H1 (cell line): ENCODE measurements at regions not wholly inside any gene's neighbourhood (a gene's known extent, or its start where the extent isn't known, plus 50 kb on each side); places are given as distances from the start of the nearest gene placed in this dataset.

ENCODE experiments used
- BRCA1 ChIP-seq: IDR thresholded peaks from 2 replicates; pipeline ENCODE4 v1.6.1; 2012; ENCODE audit warnings: low read depth, low read length, improper control_type of control experiment
- CEBPB ChIP-seq: IDR thresholded peaks from 2 replicates; pipeline ENCODE4 v1.6.1; 2012; ENCODE audit warnings: low read depth, low read length
- EZH2 ChIP-seq: fragments of 200-600 bp; sonication (generic); IDR thresholded peaks from 2 replicates; pipeline ENCODE4 v1.7.1; 2012; ENCODE audit warnings: low read depth, mild to moderate bottlenecking, moderate library complexity, low read length, inconsistent platforms; ENCODE audit not compliant: severe bottlenecking
- POLR2AphosphoS5 ChIP-seq: IDR thresholded peaks from 2 replicates; pipeline ENCODE4 v1.6.1; 2011; ENCODE audit warnings: low read depth, low read length
- TF ChIP-seq, protein P1 (sequence below), 3 experiments: IDR thresholded peaks; 1 replicate in 2 of 3; 2 replicates in 1 of 3; pipeline versions ENCODE4 v1.5.1 to v1.6.1; 2011; ENCODE audit warnings: low read length in 3 of 3, mild to moderate bottlenecking in 3 of 3, inconsistent platforms in 2 of 3, low read depth in 1 of 3, moderate library complexity in 1 of 3; ENCODE audit not compliant: insufficient read depth in 1 of 3; ENCODE audit errors: control extremely low read depth in 1 of 3

GRCh38 chr18:78458356-78458755, 521.3 kb upstream of the SALL3 start:
- no peak for TF ChIP-seq POLR2AphosphoS5
- no peak for TF ChIP-seq BRCA1
- no peak for TF ChIP-seq CEBPB
- TF ChIP-seq EZH2 = no peak
- TF ChIP-seq, protein P1, sequence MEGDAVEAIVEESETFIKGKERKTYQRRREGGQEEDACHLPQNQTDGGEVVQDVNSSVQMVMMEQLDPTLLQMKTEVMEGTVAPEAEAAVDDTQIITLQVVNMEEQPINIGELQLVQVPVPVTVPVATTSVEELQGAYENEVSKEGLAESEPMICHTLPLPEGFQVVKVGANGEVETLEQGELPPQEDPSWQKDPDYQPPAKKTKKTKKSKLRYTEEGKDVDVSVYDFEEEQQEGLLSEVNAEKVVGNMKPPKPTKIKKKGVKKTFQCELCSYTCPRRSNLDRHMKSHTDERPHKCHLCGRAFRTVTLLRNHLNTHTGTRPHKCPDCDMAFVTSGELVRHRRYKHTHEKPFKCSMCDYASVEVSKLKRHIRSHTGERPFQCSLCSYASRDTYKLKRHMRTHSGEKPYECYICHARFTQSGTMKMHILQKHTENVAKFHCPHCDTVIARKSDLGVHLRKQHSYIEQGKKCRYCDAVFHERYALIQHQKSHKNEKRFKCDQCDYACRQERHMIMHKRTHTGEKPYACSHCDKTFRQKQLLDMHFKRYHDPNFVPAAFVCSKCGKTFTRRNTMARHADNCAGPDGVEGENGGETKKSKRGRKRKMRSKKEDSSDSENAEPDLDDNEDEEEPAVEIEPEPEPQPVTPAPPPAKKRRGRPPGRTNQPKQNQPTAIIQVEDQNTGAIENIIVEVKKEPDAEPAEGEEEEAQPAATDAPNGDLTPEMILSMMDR (IDR thresholded peaks at IDR 0.05; ENCODE audit: control extremely low read depth in 1 of 3, insufficient read depth in 1 of 3, low read depth in 1 of 3, low read length in 3 of 3) = no peak
